ENCODE measurements at regions not wholly inside any gene's neighbourhood (a gene's known extent, or its start where the extent isn't known, plus 50 kb on each side); places are given as distances from the start of the nearest gene placed in this dataset.

DNA sequence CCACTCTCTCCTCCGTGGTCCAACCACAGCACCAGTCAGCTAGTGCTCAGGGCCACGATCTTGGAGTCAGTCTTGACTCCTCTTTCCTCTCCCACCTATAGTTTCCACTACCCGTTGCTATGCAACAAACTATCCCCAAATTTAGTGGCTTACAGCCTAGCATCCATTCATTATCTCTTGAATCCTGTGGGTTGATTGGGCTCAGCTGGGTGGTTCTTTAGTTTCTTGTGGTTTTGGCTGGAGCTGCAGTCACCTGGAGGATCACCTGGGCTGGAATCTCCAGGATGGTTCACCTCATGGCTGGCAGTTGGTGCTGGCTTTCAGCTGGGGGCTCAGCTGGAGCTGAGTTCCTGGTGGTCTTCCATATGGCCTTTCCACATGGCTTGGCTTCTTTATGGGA is 149.9 kb downstream of the ASB1 start:
- no peaks in the 10 kb centered on the region for H3K36me3 ChIP-seq (replicated peaks in 1 of 2; ENCODE audit: control insufficient read depth in 1 of 2, insufficient read depth in 2 of 2, low read length in 1 of 2)
- TF ChIP-seq EP300 (IDR thresholded peaks at IDR 0.05; ENCODE audit: borderline replicate concordance in 1 of 2, low read depth in 1 of 2, low read length in 1 of 2), result no peak
- TF ChIP-seq TAF1 (IDR thresholded peaks at IDR 0.05; ENCODE audit: borderline replicate concordance, low read depth, low read length), result no peak
- no peak for TF ChIP-seq FOSL2 (IDR thresholded peaks at IDR 0.05; ENCODE audit: borderline replicate concordance, low read depth)
- TF ChIP-seq FOXJ3 (CRISPR knock-in tag; IDR thresholded peaks at IDR 0.05), result no peak
- no peak for TF ChIP-seq GATA2 (CRISPR knock-in tag; IDR thresholded peaks at IDR 0.05)
- TF ChIP-seq, protein P1, sequence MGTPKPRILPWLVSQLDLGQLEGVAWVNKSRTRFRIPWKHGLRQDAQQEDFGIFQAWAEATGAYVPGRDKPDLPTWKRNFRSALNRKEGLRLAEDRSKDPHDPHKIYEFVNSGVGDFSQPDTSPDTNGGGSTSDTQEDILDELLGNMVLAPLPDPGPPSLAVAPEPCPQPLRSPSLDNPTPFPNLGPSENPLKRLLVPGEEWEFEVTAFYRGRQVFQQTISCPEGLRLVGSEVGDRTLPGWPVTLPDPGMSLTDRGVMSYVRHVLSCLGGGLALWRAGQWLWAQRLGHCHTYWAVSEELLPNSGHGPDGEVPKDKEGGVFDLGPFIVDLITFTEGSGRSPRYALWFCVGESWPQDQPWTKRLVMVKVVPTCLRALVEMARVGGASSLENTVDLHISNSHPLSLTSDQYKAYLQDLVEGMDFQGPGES (IDR thresholded peaks at IDR 0.05; ENCODE audit: low read depth, low read length), result no peak
- TF ChIP-seq, protein P2, sequence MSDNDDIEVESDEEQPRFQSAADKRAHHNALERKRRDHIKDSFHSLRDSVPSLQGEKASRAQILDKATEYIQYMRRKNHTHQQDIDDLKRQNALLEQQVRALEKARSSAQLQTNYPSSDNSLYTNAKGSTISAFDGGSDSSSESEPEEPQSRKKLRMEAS (IDR thresholded peaks at IDR 0.05; ENCODE audit: low read depth), result no peak
- TF ChIP-seq, protein P3, sequence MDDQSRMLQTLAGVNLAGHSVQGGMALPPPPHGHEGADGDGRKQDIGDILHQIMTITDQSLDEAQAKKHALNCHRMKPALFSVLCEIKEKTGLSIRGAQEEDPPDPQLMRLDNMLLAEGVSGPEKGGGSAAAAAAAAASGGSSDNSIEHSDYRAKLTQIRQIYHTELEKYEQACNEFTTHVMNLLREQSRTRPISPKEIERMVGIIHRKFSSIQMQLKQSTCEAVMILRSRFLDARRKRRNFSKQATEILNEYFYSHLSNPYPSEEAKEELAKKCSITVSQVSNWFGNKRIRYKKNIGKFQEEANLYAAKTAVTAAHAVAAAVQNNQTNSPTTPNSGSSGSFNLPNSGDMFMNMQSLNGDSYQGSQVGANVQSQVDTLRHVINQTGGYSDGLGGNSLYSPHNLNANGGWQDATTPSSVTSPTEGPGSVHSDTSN (IDR thresholded peaks at IDR 0.05), result no peak
- no peak for TF ChIP-seq CHD2 (IDR thresholded peaks at IDR 0.05; ENCODE audit: low read length, partially characterized antibody)
- TF ChIP-seq TEAD4 (IDR thresholded peaks at IDR 0.05; ENCODE audit: borderline replicate concordance, insufficient read depth), result no peak
- TF ChIP-seq, protein P4, sequence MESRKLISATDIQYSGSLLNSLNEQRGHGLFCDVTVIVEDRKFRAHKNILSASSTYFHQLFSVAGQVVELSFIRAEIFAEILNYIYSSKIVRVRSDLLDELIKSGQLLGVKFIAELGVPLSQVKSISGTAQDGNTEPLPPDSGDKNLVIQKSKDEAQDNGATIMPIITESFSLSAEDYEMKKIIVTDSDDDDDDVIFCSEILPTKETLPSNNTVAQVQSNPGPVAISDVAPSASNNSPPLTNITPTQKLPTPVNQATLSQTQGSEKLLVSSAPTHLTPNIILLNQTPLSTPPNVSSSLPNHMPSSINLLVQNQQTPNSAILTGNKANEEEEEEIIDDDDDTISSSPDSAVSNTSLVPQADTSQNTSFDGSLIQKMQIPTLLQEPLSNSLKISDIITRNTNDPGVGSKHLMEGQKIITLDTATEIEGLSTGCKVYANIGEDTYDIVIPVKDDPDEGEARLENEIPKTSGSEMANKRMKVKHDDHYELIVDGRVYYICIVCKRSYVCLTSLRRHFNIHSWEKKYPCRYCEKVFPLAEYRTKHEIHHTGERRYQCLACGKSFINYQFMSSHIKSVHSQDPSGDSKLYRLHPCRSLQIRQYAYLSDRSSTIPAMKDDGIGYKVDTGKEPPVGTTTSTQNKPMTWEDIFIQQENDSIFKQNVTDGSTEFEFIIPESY (IDR thresholded peaks at IDR 0.05; ENCODE audit: borderline replicate concordance, low read depth), result no peak
- TF ChIP-seq RFX5 (IDR thresholded peaks at IDR 0.05; ENCODE audit: low read length), result no peak
- TF ChIP-seq JUND (IDR thresholded peaks at IDR 0.05), result no peak
- TF ChIP-seq NFIC (IDR thresholded peaks at IDR 0.05; ENCODE audit: borderline replicate concordance), result no peak
- TF ChIP-seq MEF2A (IDR thresholded peaks at IDR 0.05; ENCODE audit: borderline replicate concordance, low read depth), result no peak
- TF ChIP-seq RAD21 (IDR thresholded peaks at IDR 0.05; ENCODE audit: low read length), result no peak
- TF ChIP-seq GABPA (IDR thresholded peaks at IDR 0.05; ENCODE audit: low read depth), result no peak
- TF ChIP-seq ELF1 (IDR thresholded peaks at IDR 0.05), result no peak
- TF ChIP-seq RCOR1 (IDR thresholded peaks at IDR 0.05; ENCODE audit: low read length), result no peak
- 9% methylated on average over 3 of the region's 3 CpGs for WGBS (ENCODE audit: low lambda C conversion rate)
- H3K9me2 ChIP-seq, result no peaks in the 10 kb centered on the region
- no peak overlapping the region for H2AFZ ChIP-seq (ENCODE audit: low read depth)
- no peak overlapping the region for H3K4me2 ChIP-seq
- no peak overlapping the region for H3K9ac ChIP-seq
- peaks cover 4% of the 10 kb centered on the region; the same call in 1 of the 2 replicates for H3K27me3 ChIP-seq (ENCODE audit: insufficient read depth)
- H3K4me3 ChIP-seq (ENCODE audit: low read depth in 2 of 2, low read length in 1 of 2), result no peak overlapping the region
- H4K20me1 ChIP-seq (ENCODE audit: insufficient read depth), result no peaks in the 10 kb centered on the region
- H3K9me3 ChIP-seq, result no peaks in the 10 kb centered on the region
- H3K27ac ChIP-seq (ENCODE audit: low read depth in 2 of 2, low read length in 1 of 2), result no peak overlapping the region
- peaks cover 0 to 10% of the 10 kb centered on the region in 2 experiments; a peak in 1 of 4 replicates for H3K4me1 ChIP-seq (ENCODE audit: control insufficient read depth in 1 of 2, insufficient read depth in 2 of 2, low read depth in 1 of 2, low read length in 1 of 2)
- no peaks in the 10 kb centered on the region for H3K79me2 ChIP-seq (ENCODE audit: insufficient read depth)
- no peak for DNase-seq
- H3F3A ChIP-seq (replicated peaks; ENCODE audit: insufficient read depth), result no peaks in the 10 kb centered on the region
- CTCF ChIA-PET, result interaction anchor here (1.3 kb wide), 1 partner anchor 13 kb away, joined by 3 read pairs; no protein-coding TSS in a partner anchor
- POLR2A ChIA-PET, result no interaction called here

All from SK-N-SH (cell line).